ENCODE measurements at regions not wholly inside any gene's neighbourhood (a gene's known extent, or its start where the extent isn't known, plus 50 kb on each side); places are given as distances from the start of the nearest gene placed in this dataset.
A peak's percentile ranks its signal among the peaks of the same experiment; 100 is the strongest.

- peak; percentile 68; the same call in 1 of the 2 replicates for TF ChIP-seq ZNF692 (tag by site-specific recombination; IDR thresholded peaks at IDR 0.05)
- no peak for TF ChIP-seq ZNF596 (tag by site-specific recombination; IDR thresholded peaks at IDR 0.05)
- TF ChIP-seq ZFP69B (tag by site-specific recombination; IDR thresholded peaks at IDR 0.05) = peak; percentile 43; the same call in 1 of the 2 replicates
- no peak overlapping the region for H3K4me3 ChIP-seq (ENCODE audit: low read depth, low read length)
- ChIA-PET CTCF (no interaction called here), POLR2A (no interaction called here)
- no peaks in the 10 kb centered on the region for H3K4me1 ChIP-seq (ENCODE audit: control insufficient read depth, insufficient read depth, low read length)
- H3K36me3 ChIP-seq (ENCODE audit: control insufficient read depth in 2 of 2, insufficient read depth in 1 of 2, low read length in 2 of 2) = no peaks in the 10 kb centered on the region
- H3K27ac ChIP-seq (ENCODE audit: extremely low read depth, low read depth, low read length) = no peak overlapping the region
- H3K9me3 ChIP-seq (ENCODE audit: control insufficient read depth, insufficient read depth, low read depth, low read length) = no peaks in the 10 kb centered on the region
Measured at GRCh38 chr22:35172442-35172841, 84.9 kb upstream of the HMGXB4 start.

- Histone ChIP-seq H3K36me3 (ENCODE audit: control insufficient read depth in 2 of 2, insufficient read depth in 1 of 2, low read length in 2 of 2) (no peaks in the 10 kb centered on the region), H3K4me3 (ENCODE audit: low read depth, low read length) (no peak overlapping the region), H3K27ac (ENCODE audit: extremely low read depth, low read depth, low read length) (no peak overlapping the region), H3K9me3 (ENCODE audit: control insufficient read depth, insufficient read depth, low read depth, low read length) (no peaks in the 10 kb centered on the region), H3K4me1 (ENCODE audit: control insufficient read depth, insufficient read depth, low read length) (no peaks in the 10 kb centered on the region)
- ChIA-PET POLR2A (no interaction called here), CTCF (interaction anchor here (0.6 kb wide), 1 partner anchor 23 kb away, joined by 5 read pairs; no protein-coding TSS in a partner anchor)
- TF ChIP-seq ZNF138 (tag by site-specific recombination; IDR thresholded peaks at IDR 0.05; ENCODE audit: borderline replicate concordance) = no peak
Measured at GRCh38 chr22:35173655-35174054, 83.6 kb upstream of the HMGXB4 start.

GRCh38 chr22:35174401-35175038, 82.8 kb upstream of the HMGXB4 start:
- no peaks in the 10 kb centered on the region for H3K9me3 ChIP-seq (ENCODE audit: control insufficient read depth, insufficient read depth, low read depth, low read length)
- ChIA-PET CTCF (interaction anchor here (1.7 kb wide), 1 partner anchor 19 kb away, joined by 5 read pairs; no protein-coding TSS in a partner anchor), POLR2A (no interaction called here)
- no peak overlapping the region for H3K27ac ChIP-seq (ENCODE audit: extremely low read depth, low read depth, low read length)
- H3K4me1 ChIP-seq (ENCODE audit: control insufficient read depth, insufficient read depth, low read length) = no peaks in the 10 kb centered on the region
- no peak overlapping the region for H3K4me3 ChIP-seq (ENCODE audit: low read depth, low read length)
- no peaks in the 10 kb centered on the region for H3K36me3 ChIP-seq (ENCODE audit: control insufficient read depth in 2 of 2, insufficient read depth in 1 of 2, low read length in 2 of 2)
- TF ChIP-seq PBX3 (CRISPR knock-in tag; IDR thresholded peaks at IDR 0.05) (no peak), TCF7L2 (IDR thresholded peaks at IDR 0.05; ENCODE audit: borderline replicate concordance, low read depth, low read length) (peak; percentile 64; the same call in 1 of the 2 replicates), ZBTB26 (tag by site-specific recombination; optimal IDR thresholded peaks at IDR 0.05) (no peak), GLIS2 (tag by site-specific recombination; IDR thresholded peaks at IDR 0.05) (no peak), ZNF174 (tag by site-specific recombination; IDR thresholded peaks at IDR 0.05) (no peak), ZSCAN30 (tag by site-specific recombination; IDR thresholded peaks at IDR 0.05) (no peak), KLF16 (tag by site-specific recombination; IDR thresholded peaks at IDR 0.05) (no peak), ZNF677 (tag by site-specific recombination; IDR thresholded peaks at IDR 0.05) (no peak), ZNF157 (tag by site-specific recombination; IDR thresholded peaks at IDR 0.05) (no peak), INSM2 (tag by site-specific recombination; IDR thresholded peaks at IDR 0.05) (no peak), BCL6B (tag by site-specific recombination; IDR thresholded peaks at IDR 0.05) (peak; percentile 19; the same call in 1 of the 2 replicates), OVOL3 (tag by site-specific recombination; IDR thresholded peaks at IDR 0.05) (no peak), ZSCAN4 (tag by site-specific recombination; IDR thresholded peaks at IDR 0.05) (no peak), ZNF48 (tag by site-specific recombination; IDR thresholded peaks at IDR 0.05) (no peak)

Data from HEK293 (cell line).